Hepatocyte (in vitro differentiated cells): ENCODE measurements at regions not wholly inside any gene's neighbourhood (a gene's known extent, or its start where the extent isn't known, plus 50 kb on each side); places are given as distances from the start of the nearest gene placed in this dataset.
"Not testable (repeated sequence)": the region's sequence is repeated elsewhere in the genome, so short reads cannot be mapped to it uniquely, and the experiment has no call there.

Source experiments
- DNase-seq: peaks from one replicate; pipeline ENCODE4 v3.0.0-alpha.2; 2016; ENCODE audit warnings: low spot score
- H2AFZ ChIP-seq: fragments of 200-600 bp; sonication (generic); 2 replicates; pipeline ENCODE4 v1.6.0; 2016; ENCODE audit warnings: antibody characterized with exemption, mild to moderate bottlenecking
- H3K27ac ChIP-seq: fragments of 200-600 bp; sonication (generic); 2 replicates; pipeline ENCODE4 v1.5.1; 2016; ENCODE audit warnings: mild to moderate bottlenecking
- H3K27me3 ChIP-seq: fragments of 200-600 bp; sonication (generic); 2 replicates; pipeline ENCODE4 v1.6.1; 2016
- H3K36me3 ChIP-seq: fragments of 200-600 bp; sonication (generic); replicated peaks from 2 replicates; pipeline ENCODE4 v1.5.1; 2016; ENCODE audit warnings: low read depth; ENCODE audit not compliant: insufficient read depth
- H3K4me1 ChIP-seq: fragments of 200-600 bp; sonication (generic); 2 replicates; pipeline ENCODE4 v1.5.1; 2016; ENCODE audit warnings: mild to moderate bottlenecking, moderate library complexity; ENCODE audit not compliant: insufficient read depth
- H3K4me2 ChIP-seq: fragments of 200-600 bp; sonication (generic); 2 replicates; pipeline ENCODE4 v1.6.0; 2016
- H3K4me3 ChIP-seq: fragments of 200-600 bp; sonication (generic); 2 replicates; pipeline ENCODE4 v1.5.1; 2016; ENCODE audit warnings: mild to moderate bottlenecking
- H3K79me2 ChIP-seq: fragments of 200-600 bp; sonication (generic); 2 replicates; pipeline ENCODE4 v1.6.0; 2017; ENCODE audit warnings: mild to moderate bottlenecking
- H3K9me2 ChIP-seq: fragments of 200-600 bp; sonication (generic); replicated peaks from 2 replicates; pipeline ENCODE4 v1.6.0; 2017; ENCODE audit warnings: mild to moderate bottlenecking; ENCODE audit not compliant: insufficient read depth
- H3K9me3 ChIP-seq: fragments of 200-600 bp; sonication (generic); 2 replicates; pipeline ENCODE4 v1.5.1; 2016; ENCODE audit warnings: low read depth, mild to moderate bottlenecking
- H4K20me1 ChIP-seq: fragments of 200-600 bp; sonication (generic); 2 replicates; pipeline ENCODE4 v1.6.0; 2016; ENCODE audit warnings: mild to moderate bottlenecking; ENCODE audit not compliant: insufficient read depth, poor library complexity, severe bottlenecking
- EZH2 ChIP-seq: fragments of 200-600 bp; sonication (generic); IDR thresholded peaks from 2 replicates; pipeline ENCODE4 v1.6.1; 2016; ENCODE audit warnings: antibody characterized with exemption, mild to moderate bottlenecking, borderline replicate concordance
- EZH2phosphoT487 ChIP-seq: fragments of 200-600 bp; sonication (generic); IDR thresholded peaks from one replicate; pipeline ENCODE4 v1.6.1; 2018; ENCODE audit warnings: antibody characterized with exemption, mild to moderate bottlenecking, low read depth, moderate library complexity; ENCODE audit not compliant: unreplicated experiment, severe bottlenecking
- WGBS: methylation state at CpG from one replicate; pipeline ENCODE4 v1.1.6; 2016; ENCODE audit warnings: low lambda C conversion rate; ENCODE audit errors: missing lambda C conversion rate; 5-methylcytosine and 5-hydroxymethylcytosine counted together
- TF ChIP-seq, protein P1 (sequence below): fragments of 200-600 bp; sonication (generic); IDR thresholded peaks from 2 replicates; pipeline ENCODE4 v1.5.1; 2016; ENCODE audit warnings: antibody characterized with exemption, mild to moderate bottlenecking; ENCODE audit not compliant: poor library complexity

DNA sequence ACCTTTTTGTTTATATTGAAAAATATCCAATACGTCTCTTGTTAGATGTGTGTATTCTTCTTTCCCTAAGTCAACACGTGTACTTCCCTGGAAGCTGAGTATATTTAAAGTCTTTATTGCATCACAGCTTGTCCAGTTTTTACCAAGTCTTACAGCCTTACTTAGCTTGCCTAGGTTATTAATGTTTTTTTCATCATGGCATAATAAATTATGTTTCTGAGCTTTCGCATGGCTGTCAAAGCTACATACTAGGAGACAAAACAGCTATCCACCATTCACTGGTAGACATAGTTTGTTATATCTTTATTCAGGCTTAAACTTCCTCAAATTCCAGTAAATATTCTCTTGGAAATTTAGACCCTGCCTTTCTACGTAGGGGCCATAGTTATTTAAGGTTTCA, 224.2 kb downstream of the BCHE start:
- WGBS, result 74% methylated on average over 4 of the region's 4 CpGs
- no peak overlapping the region for H3K4me3 ChIP-seq
- DNase-seq, result no peak

DNA sequence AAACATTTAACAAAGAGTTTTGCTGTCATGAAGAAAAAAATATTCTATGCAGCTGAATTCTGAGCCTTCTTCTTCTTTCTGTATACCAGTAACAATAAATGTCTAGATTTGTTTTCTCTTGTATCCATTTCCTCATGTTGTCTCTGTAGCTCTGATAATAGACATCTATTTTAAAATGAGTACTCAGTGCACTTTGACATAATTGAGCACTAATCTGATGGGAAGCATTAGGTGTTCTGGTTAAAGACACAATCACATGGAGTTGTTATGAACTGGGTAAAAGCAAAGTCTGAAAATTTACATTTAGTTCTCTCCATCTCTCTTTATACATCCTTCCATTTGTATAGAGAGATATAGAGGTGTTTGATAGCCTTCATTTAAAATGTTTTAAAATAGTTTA, 230.0 kb downstream of the BCHE start:
- Histone ChIP-seq H3K9me3 (no peaks in the 10 kb centered on the region), H3K27ac (no peak overlapping the region), H3K27me3 (no peaks in the 10 kb centered on the region)

More for the DNA sequence above, 224.2 kb downstream of the BCHE start:
- Histone ChIP-seq H3K27ac (no peak overlapping the region), H3K9me3 (no peaks in the 10 kb centered on the region), H3K4me1 (no peaks in the 10 kb centered on the region), H2AFZ (no peak overlapping the region), H3K27me3 (no peaks in the 10 kb centered on the region), H3K36me3 (no peaks in the 10 kb centered on the region), H4K20me1 (no peaks in the 10 kb centered on the region), H3K9me2 (no peaks in the 10 kb centered on the region), H3K4me2 (no peak overlapping the region), H3K79me2 (no peaks in the 10 kb centered on the region)
- TF ChIP-seq EZH2phosphoT487 (no peak), EZH2 (no peak)
- TF ChIP-seq, protein P1, sequence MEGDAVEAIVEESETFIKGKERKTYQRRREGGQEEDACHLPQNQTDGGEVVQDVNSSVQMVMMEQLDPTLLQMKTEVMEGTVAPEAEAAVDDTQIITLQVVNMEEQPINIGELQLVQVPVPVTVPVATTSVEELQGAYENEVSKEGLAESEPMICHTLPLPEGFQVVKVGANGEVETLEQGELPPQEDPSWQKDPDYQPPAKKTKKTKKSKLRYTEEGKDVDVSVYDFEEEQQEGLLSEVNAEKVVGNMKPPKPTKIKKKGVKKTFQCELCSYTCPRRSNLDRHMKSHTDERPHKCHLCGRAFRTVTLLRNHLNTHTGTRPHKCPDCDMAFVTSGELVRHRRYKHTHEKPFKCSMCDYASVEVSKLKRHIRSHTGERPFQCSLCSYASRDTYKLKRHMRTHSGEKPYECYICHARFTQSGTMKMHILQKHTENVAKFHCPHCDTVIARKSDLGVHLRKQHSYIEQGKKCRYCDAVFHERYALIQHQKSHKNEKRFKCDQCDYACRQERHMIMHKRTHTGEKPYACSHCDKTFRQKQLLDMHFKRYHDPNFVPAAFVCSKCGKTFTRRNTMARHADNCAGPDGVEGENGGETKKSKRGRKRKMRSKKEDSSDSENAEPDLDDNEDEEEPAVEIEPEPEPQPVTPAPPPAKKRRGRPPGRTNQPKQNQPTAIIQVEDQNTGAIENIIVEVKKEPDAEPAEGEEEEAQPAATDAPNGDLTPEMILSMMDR, result no peak

DNA sequence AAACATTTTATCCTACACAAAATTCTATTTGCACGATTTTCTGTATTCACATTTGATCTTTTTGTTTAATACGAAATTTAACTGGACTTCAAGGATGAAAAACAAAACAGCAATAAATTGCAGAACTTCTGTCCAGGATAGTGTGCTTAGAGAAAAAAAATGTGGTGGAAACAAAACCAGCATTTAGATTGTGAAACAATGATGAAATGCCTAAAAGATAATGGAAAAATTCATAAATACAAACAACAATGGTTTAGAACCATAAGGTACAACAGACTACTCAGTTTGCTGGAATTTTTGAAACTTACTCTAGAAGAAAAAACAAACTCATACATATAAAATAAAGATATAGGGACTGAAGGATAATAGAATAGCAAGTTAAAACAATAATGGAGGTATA, 234.0 kb downstream of the BCHE start:
- Histone ChIP-seq H3K9me3 (no peaks in the 10 kb centered on the region), H4K20me1 (no peaks in the 10 kb centered on the region), H3K36me3 (no peaks in the 10 kb centered on the region), H2AFZ (no peak overlapping the region), H3K27me3 (no peaks in the 10 kb centered on the region), H3K27ac (no peak overlapping the region), H3K4me1 (no peaks in the 10 kb centered on the region), H3K9me2 (no peaks in the 10 kb centered on the region), H3K4me2 (no peak overlapping the region), H3K79me2 (no peaks in the 10 kb centered on the region), H3K4me3 (no peak overlapping the region)
- 92% methylated on average over 2 of the region's 2 CpGs for WGBS
- TF ChIP-seq, protein P1, result no peak
- no peak for TF ChIP-seq EZH2phosphoT487
- TF ChIP-seq EZH2, result no peak
- DNase-seq, result no peak

More for the DNA sequence above, 230.0 kb downstream of the BCHE start:
- H2AFZ ChIP-seq, result no peak overlapping the region
- H3K4me1 ChIP-seq, result no peaks in the 10 kb centered on the region
- TF ChIP-seq EZH2phosphoT487 (no peak), EZH2 (no peak)
- TF ChIP-seq, protein P1, result no peak
- no peaks in the 10 kb centered on the region for H3K79me2 ChIP-seq
- H4K20me1 ChIP-seq, result no peaks in the 10 kb centered on the region
- H3K4me3 ChIP-seq, result no peak overlapping the region
- no peaks in the 10 kb centered on the region for H3K9me2 ChIP-seq
- no peaks in the 10 kb centered on the region for H3K36me3 ChIP-seq
- no peak for DNase-seq
- H3K4me2 ChIP-seq, result no peak overlapping the region

DNA sequence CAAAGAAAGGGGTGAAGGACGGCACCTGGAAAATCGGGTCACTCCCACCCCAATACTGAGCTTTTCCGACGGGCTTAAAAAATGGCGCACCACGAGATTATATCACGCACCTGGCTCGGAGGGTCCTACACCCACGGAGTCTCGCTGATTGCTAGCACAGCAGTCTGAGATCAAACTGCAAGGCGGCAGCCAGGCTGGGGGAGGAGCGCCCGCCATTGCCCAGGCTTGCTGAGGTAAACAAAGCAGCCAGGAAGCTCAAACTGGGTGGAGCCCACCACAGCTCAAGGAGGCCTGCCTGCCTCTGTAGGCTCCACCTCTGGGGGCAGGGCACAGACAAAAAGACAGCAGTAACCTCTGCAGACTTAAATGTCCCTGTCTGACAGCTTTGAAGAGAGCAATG, 264.7 kb downstream of the BCHE start:
- H2AFZ ChIP-seq, H3K27me3 ChIP-seq, H3K27ac ChIP-seq, H3K9me2 ChIP-seq, H4K20me1 ChIP-seq, H3K4me1 ChIP-seq, H3K79me2 ChIP-seq, H3K36me3 ChIP-seq, DNase-seq, H3K4me2 ChIP-seq, H3K4me3 ChIP-seq, H3K9me3 ChIP-seq: not testable (repeated sequence)
- WGBS, result 86% methylated on average over 11 of the region's 13 CpGs
